IMR-90 (cell line): ENCODE measurements at regions not wholly inside any gene's neighbourhood (a gene's known extent, or its start where the extent isn't known, plus 50 kb on each side); places are given as distances from the start of the nearest gene placed in this dataset.

Source experiments
- ATAC-seq: fragments of 200-7000 bp; cut with Tn5 transposase; 2 replicates; pipeline ENCODE4 v1.9.1; 2020; ENCODE audit warnings: low read depth, mild to moderate bottlenecking, moderate library complexity
- BruUV-seq: library from RNA; stranded (reverse); fragments of 400-500 nt; replicated peaks from 2 replicates; lab custom pipeline; 2021; lab: Mats Ljungman, UMichigan
- CTCF ChIA-PET: fragments of 300-600 bp; formaldehyde crosslinking; extraction: SDS; loops from one replicate; lab custom pipeline; 2021; ENCODE audit warnings: antibody characterized with exemption; lab: Yijun Ruan, JAX
- POLR2A ChIA-PET: fragments of 300-600 bp; sonication (Branson Sonifier 250); formaldehyde crosslinking; loops from one replicate; lab custom pipeline; 2022; ENCODE audit warnings: antibody characterized with exemption; ENCODE audit not compliant: unreplicated experiment; lab: Charles Lee
- DNase-seq: peaks from one replicate; pipeline ENCODE4 v3.0.0; 2013
- H2AFZ ChIP-seq: replicated peaks from 2 replicates; pipeline ENCODE3; 2013; ENCODE audit warnings: low read length, mild to moderate bottlenecking; ENCODE audit not compliant: poor library complexity
- H2AK5ac ChIP-seq: 2 replicates; pipeline ENCODE4 v1.6.1; 2013; ENCODE audit warnings: low read depth, low read length, inconsistent platforms
- H2AK9ac ChIP-seq: replicated peaks from 2 replicates; pipeline ENCODE3; 2013; ENCODE audit warnings: mild to moderate bottlenecking, low read depth, low read length, moderate library complexity; ENCODE audit not compliant: poor library complexity
- H2BK120ac ChIP-seq: 2 replicates; pipeline ENCODE4 v1.6.1; 2013; ENCODE audit warnings: low read depth, low read length, inconsistent platforms
- H2BK15ac ChIP-seq: 3 replicates; pipeline ENCODE4 v1.6.1; 2013; ENCODE audit warnings: low read depth, low read length, inconsistent platforms
- H2BK20ac ChIP-seq: 2 replicates; pipeline ENCODE4 v1.6.1; 2013; ENCODE audit warnings: low read depth, mild to moderate bottlenecking, inconsistent platforms, low read length, moderate library complexity
- H2BK5ac ChIP-seq: 2 replicates; pipeline ENCODE4 v1.6.1; 2013; ENCODE audit warnings: mild to moderate bottlenecking, low read depth, low read length, inconsistent platforms; ENCODE audit not compliant: poor library complexity, severe bottlenecking
- H3K14ac ChIP-seq: replicated peaks from 2 replicates; pipeline ENCODE4 v1.6.1; 2013; ENCODE audit warnings: low read depth, low read length, inconsistent platforms
- H3K18ac ChIP-seq: 2 replicates; pipeline ENCODE4 v1.6.1; 2013; ENCODE audit warnings: low read depth, low read length, control low read depth
- H3K23ac ChIP-seq: 2 replicates; pipeline ENCODE4 v1.6.1; 2013; ENCODE audit warnings: low read depth, low read length, inconsistent platforms
- H3K27ac ChIP-seq: 2 replicates; pipeline ENCODE4 v1.5.1; 2013; ENCODE audit warnings: mild to moderate bottlenecking, control low read depth, low read length; ENCODE audit not compliant: insufficient read depth
- H3K27me3 ChIP-seq: 2 replicates; pipeline ENCODE4 v1.6.1; 2013; ENCODE audit warnings: low read length; ENCODE audit not compliant: control insufficient read depth, insufficient read depth
- H3K36me3 ChIP-seq: 2 replicates; pipeline ENCODE4 v1.6.1; 2013; ENCODE audit warnings: low read length, mixed read lengths; ENCODE audit not compliant: control insufficient read depth, insufficient read depth
- H3K4ac ChIP-seq: 2 replicates; pipeline ENCODE4 v1.6.1; 2013; ENCODE audit warnings: low read depth, low read length, inconsistent platforms
- H3K4me1 ChIP-seq: 2 replicates; pipeline ENCODE4 v1.6.1; 2013; ENCODE audit warnings: low read length, mixed read lengths; ENCODE audit not compliant: control insufficient read depth, insufficient read depth
- H3K4me2 ChIP-seq: 2 replicates; pipeline ENCODE4 v1.6.1; 2013; ENCODE audit warnings: low read depth, mild to moderate bottlenecking, control low read depth, low read length, moderate library complexity
- H3K4me3 ChIP-seq: 2 replicates; pipeline ENCODE4 v1.5.1; 2013; ENCODE audit warnings: low read depth, mild to moderate bottlenecking, control low read depth, low read length, moderate library complexity; ENCODE audit not compliant: insufficient read depth
- H3K56ac ChIP-seq: 2 replicates; pipeline ENCODE4 v1.6.1; 2013; ENCODE audit warnings: low read length, inconsistent platforms; ENCODE audit not compliant: insufficient read depth; ENCODE audit errors: extremely low read depth
- H3K79me1 ChIP-seq, 2 experiments: 2 replicates each; pipeline ENCODE4 v1.6.1; 2013; ENCODE audit warnings: low read length in 2 of 2, inconsistent platforms in 1 of 2, low read depth in 1 of 2
- H3K9ac ChIP-seq: 2 replicates; pipeline ENCODE4 v1.6.1; 2013; ENCODE audit warnings: low read depth, low read length, control low read depth
- H3K9me1 ChIP-seq: 2 replicates; pipeline ENCODE4 v1.6.1; 2013; ENCODE audit warnings: low read length, inconsistent platforms; ENCODE audit not compliant: insufficient read depth
- H3K9me3 ChIP-seq: 2 replicates; pipeline ENCODE4 v1.6.1; 2013; ENCODE audit warnings: low read length; ENCODE audit not compliant: control insufficient read depth, insufficient read depth
- H4K20me1 ChIP-seq: 2 replicates; pipeline ENCODE4 v1.6.1; 2013; ENCODE audit warnings: low read length, inconsistent platforms; ENCODE audit not compliant: insufficient read depth
- H4K5ac ChIP-seq: 2 replicates; pipeline ENCODE4 v1.6.1; 2013; ENCODE audit warnings: mild to moderate bottlenecking, low read depth, low read length, control low read depth
- H4K8ac ChIP-seq, 2 experiments: 2 replicates each; pipeline ENCODE4 v1.6.1; 2013; ENCODE audit warnings: low read depth in 2 of 2, low read length in 2 of 2, control low read depth in 1 of 2, inconsistent platforms in 1 of 2
- H4K91ac ChIP-seq: 2 replicates; pipeline ENCODE4 v1.6.1; 2013; ENCODE audit warnings: low read depth, low read length, inconsistent platforms; ENCODE audit not compliant: insufficient read depth
- BHLHE40 ChIP-seq: fragments of 150-350 bp; IDR thresholded peaks from 2 replicates; pipeline ENCODE4 v1.6.1; 2016; ENCODE audit warnings: mild to moderate bottlenecking, low read depth, low read length
- CEBPB ChIP-seq: IDR thresholded peaks from 2 replicates; pipeline ENCODE4 v1.6.1; 2012; ENCODE audit warnings: low read depth, low read length, improper control_type of control experiment
- CHD1 ChIP-seq: IDR thresholded peaks from 2 replicates; pipeline ENCODE4 v1.6.1; 2012; ENCODE audit warnings: low read depth, low read length, improper control_type of control experiment
- MAZ ChIP-seq: IDR thresholded peaks from 2 replicates; pipeline ENCODE4 v1.6.1; 2012; ENCODE audit warnings: low read depth, mild to moderate bottlenecking, low read length, improper control_type of control experiment, moderate library complexity, borderline replicate concordance
- MXI1 ChIP-seq: IDR thresholded peaks from 2 replicates; pipeline ENCODE4 v1.6.1; 2012; ENCODE audit warnings: low read depth, mild to moderate bottlenecking, low read length, moderate library complexity, borderline replicate concordance
- POLR2A ChIP-seq: IDR thresholded peaks from 2 replicates; pipeline ENCODE4 v1.6.1; 2012; ENCODE audit warnings: mild to moderate bottlenecking, low read depth, low read length
- RAD21 ChIP-seq: IDR thresholded peaks from 2 replicates; pipeline ENCODE4 v1.6.1; 2012; ENCODE audit warnings: low read length, improper control_type of control experiment
- RCOR1 ChIP-seq: IDR thresholded peaks from 2 replicates; pipeline ENCODE4 v1.6.1; 2012; ENCODE audit warnings: mild to moderate bottlenecking, low read length, improper control_type of control experiment; ENCODE audit not compliant: insufficient replicate concordance
- RFX5 ChIP-seq: IDR thresholded peaks from 2 replicates; pipeline ENCODE4 v1.8.0; 2012; ENCODE audit warnings: low read depth, mild to moderate bottlenecking, low read length, moderate library complexity
- WGBS, 2 experiments: methylation state at CpG; one replicate each; pipeline versions ENCODE4 v1.1.5 to v1.1.7; 2013; ENCODE audit warnings: missing lambda C conversion rate in 2 of 2; ENCODE audit not compliant: insufficient read length in 1 of 2; ENCODE audit errors: extremely low coverage in 2 of 2; 5-methylcytosine and 5-hydroxymethylcytosine counted together
- dilution Hi-C: fragments of 300-500 bp; cut with HindIII; formaldehyde crosslinking; loops from one replicate; pipeline ENCODE4 v1.14.3; 2018; ENCODE audit warnings: low sequenced_read_pairs; ENCODE audit not compliant: unreplicated experiment
- in situ Hi-C: fragments of 300-500 bp; cut with MboI; formaldehyde crosslinking; loops from 3 replicates; pipeline ENCODE4 v1.14.3; 2019; ENCODE audit warnings: low sequenced_read_pairs, inconsistent platforms, mixed read lengths
- intact Hi-C: fragments of 100-400 bp; cut with micrococcal nuclease; formaldehyde crosslinking; loops from 2 replicates; pipeline ENCODE4 v1.10.0; 2022
- TF ChIP-seq, protein P1 (sequence below): fragments of 150-350 bp; IDR thresholded peaks from 2 replicates; pipeline ENCODE4 v1.6.1; 2016; ENCODE audit warnings: low read depth, mild to moderate bottlenecking, low read length, moderate library complexity, borderline replicate concordance

DNA sequence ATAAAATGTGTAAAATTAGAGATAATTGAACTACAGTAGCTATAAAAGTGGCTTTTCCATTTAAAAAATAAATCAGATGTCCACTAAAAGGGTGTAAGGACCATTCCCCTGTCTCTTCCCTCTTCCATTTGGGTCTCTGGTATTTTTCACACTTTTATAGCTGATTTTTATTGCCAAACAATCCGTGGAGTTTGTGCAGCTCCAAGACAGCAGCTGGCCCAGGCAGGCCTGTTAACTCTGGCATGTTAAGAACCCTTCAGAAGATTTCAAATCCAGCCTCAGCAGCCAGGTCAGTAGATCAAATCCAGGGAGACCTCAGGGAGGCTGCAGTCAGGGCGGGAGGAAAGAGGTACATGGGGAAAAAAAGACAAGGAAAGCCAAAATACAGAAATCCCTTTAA, 827.1 kb upstream of the FANCL start:
- no peaks in the 10 kb centered on the region for H3K9me3 ChIP-seq
- DNase-seq, result no peak
- dilution Hi-C loops, result no loop called here
- no peak for TF ChIP-seq RCOR1
- TF ChIP-seq MAZ, result no peak
- no peak for TF ChIP-seq MXI1
- TF ChIP-seq RAD21, result no peak
- no peak for TF ChIP-seq BHLHE40
- no peak for TF ChIP-seq POLR2A
- no peak for TF ChIP-seq RFX5
- TF ChIP-seq, protein P1, sequence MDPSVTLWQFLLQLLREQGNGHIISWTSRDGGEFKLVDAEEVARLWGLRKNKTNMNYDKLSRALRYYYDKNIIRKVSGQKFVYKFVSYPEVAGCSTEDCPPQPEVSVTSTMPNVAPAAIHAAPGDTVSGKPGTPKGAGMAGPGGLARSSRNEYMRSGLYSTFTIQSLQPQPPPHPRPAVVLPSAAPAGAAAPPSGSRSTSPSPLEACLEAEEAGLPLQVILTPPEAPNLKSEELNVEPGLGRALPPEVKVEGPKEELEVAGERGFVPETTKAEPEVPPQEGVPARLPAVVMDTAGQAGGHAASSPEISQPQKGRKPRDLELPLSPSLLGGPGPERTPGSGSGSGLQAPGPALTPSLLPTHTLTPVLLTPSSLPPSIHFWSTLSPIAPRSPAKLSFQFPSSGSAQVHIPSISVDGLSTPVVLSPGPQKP, result no peak
- TF ChIP-seq CHD1, result no peak
- no peak for TF ChIP-seq CEBPB
- H2AK5ac ChIP-seq, result no peak overlapping the region
- no peak overlapping the region for H2AK9ac ChIP-seq
- CTCF ChIA-PET, result no interaction called here
- no peak overlapping the region for H4K8ac ChIP-seq
- POLR2A ChIA-PET, result no interaction called here
- H3K9ac ChIP-seq, result no peak overlapping the region
- no peak for ATAC-seq
- no peak overlapping the region for H4K5ac ChIP-seq
- H2BK120ac ChIP-seq, result no peak overlapping the region
- H2AFZ ChIP-seq, result no peak overlapping the region
- WGBS, 2 experiments, result no CpG with 5 or more reads among the region's 2 CpGs
- BruUV-seq, result no TSS peak
- H2BK5ac ChIP-seq, result no peak overlapping the region
- H3K36me3 ChIP-seq, result no peaks in the 10 kb centered on the region
- H3K14ac ChIP-seq, result no peak overlapping the region
- intact Hi-C loops, result no loop called here
- H3K27me3 ChIP-seq, result no peaks in the 10 kb centered on the region
- no peaks in the 10 kb centered on the region for H4K20me1 ChIP-seq
- no peak overlapping the region for H3K4me3 ChIP-seq
- H3K4ac ChIP-seq, result no peak overlapping the region
- H3K9me1 ChIP-seq, result no peaks in the 10 kb centered on the region
- no peak overlapping the region for H3K23ac ChIP-seq
- H3K4me2 ChIP-seq, result no peak overlapping the region
- no peak overlapping the region for H3K56ac ChIP-seq
- in situ Hi-C loops, result no loop called here
- H4K91ac ChIP-seq, result no peak overlapping the region
- H3K79me1 ChIP-seq, result no peaks in the 10 kb centered on the region
- H3K27ac ChIP-seq, result no peak overlapping the region
- no peak overlapping the region for H2BK15ac ChIP-seq
- H2BK20ac ChIP-seq, result no peak overlapping the region
- H3K4me1 ChIP-seq, result no peaks in the 10 kb centered on the region
- no peak overlapping the region for H3K18ac ChIP-seq
